Retinal pigment epithelial cell (primary cell): ENCODE measurements at regions not wholly inside any gene's neighbourhood (a gene's known extent, or its start where the extent isn't known, plus 50 kb on each side); places are given as distances from the start of the nearest gene placed in this dataset.
"Not testable (repeated sequence)": the region's sequence is repeated elsewhere in the genome, so short reads cannot be mapped to it uniquely, and the experiment has no call there.

ENCODE experiments used
- DNase-seq: peaks from one replicate; pipeline ENCODE4 v3.0.0-alpha.2; 2010; ENCODE audit warnings: low read depth
- H3K4me3 ChIP-seq: 2 replicates; pipeline ENCODE4 v1.5.1; 2011; ENCODE audit warnings: mild to moderate bottlenecking, low read length, control low read depth, moderate library complexity
- CTCF ChIP-seq: conservative IDR thresholded peaks from 2 replicates; pipeline ENCODE4 v1.5.1; 2011; ENCODE audit warnings: low read depth, low read length, control low read depth, inconsistent platforms

- no peak for TF ChIP-seq CTCF
- no peak overlapping the region for H3K4me3 ChIP-seq
- DNase-seq: no peak
Measured at GRCh38 chr1:215397843-215398242, 169.3 kb upstream of the KCTD3 start.

GRCh38 chr1:215399787-215400186 lies 167.3 kb upstream of the KCTD3 start:
- no peak for DNase-seq
- no peak for TF ChIP-seq CTCF
- no peak overlapping the region for H3K4me3 ChIP-seq

- H3K4me3 ChIP-seq: no peak overlapping the region
- no peak for TF ChIP-seq CTCF
- DNase-seq: no peak
Measured at GRCh38 chr1:215400741-215401140, 166.4 kb upstream of the KCTD3 start.

- DNase-seq: no peak
- TF ChIP-seq CTCF: no peak
- H3K4me3 ChIP-seq: no peak overlapping the region
Measured at GRCh38 chr1:215402147-215402546, 165.0 kb upstream of the KCTD3 start.

- DNase-seq: no peak
- no peak for TF ChIP-seq CTCF
Measured at GRCh38 chr1:215405211-215405610, 161.9 kb upstream of the KCTD3 start.

GRCh38 chr1:215406927-215407326 lies 160.2 kb upstream of the KCTD3 start:
- TF ChIP-seq CTCF: no peak
- no peak for DNase-seq

More at GRCh38 chr1:215405211-215405610, 161.9 kb upstream of the KCTD3 start:
- no peak overlapping the region for H3K4me3 ChIP-seq

GRCh38 chr1:215407575-215407974 lies 159.5 kb upstream of the KCTD3 start:
- H3K4me3 ChIP-seq: no peak overlapping the region
- no peak for DNase-seq
- TF ChIP-seq CTCF: no peak

More at GRCh38 chr1:215406927-215407326, 160.2 kb upstream of the KCTD3 start:
- H3K4me3 ChIP-seq: no peak overlapping the region

- not testable (repeated sequence) for H3K4me3 ChIP-seq, DNase-seq
Measured at GRCh38 chr1:215409546-215409945, 157.6 kb upstream of the KCTD3 start.

GRCh38 chr1:215415521-215415920 lies 151.6 kb upstream of the KCTD3 start:
- H3K4me3 ChIP-seq, DNase-seq: not testable (repeated sequence)
